MM.1S (cell line): ENCODE measurements at regions not wholly inside any gene's neighbourhood (a gene's known extent, or its start where the extent isn't known, plus 50 kb on each side); places are given as distances from the start of the nearest gene placed in this dataset.

ENCODE experiments used
- DNase-seq: peaks from one replicate; pipeline ENCODE4 v3.0.0-alpha.2; 2015
- H2AFZ ChIP-seq: fragments of 300-600 bp; sonication (generic); 2 replicates; pipeline ENCODE4 v1.6.0; 2016; ENCODE audit warnings: antibody characterized with exemption, low read length
- H3F3A ChIP-seq: fragments of 300-600 bp; sonication (generic); 2 replicates; pipeline ENCODE4 v1.6.1; 2016; ENCODE audit warnings: mild to moderate bottlenecking, antibody characterized with exemption, low read length, moderate library complexity, mixed read lengths; ENCODE audit not compliant: insufficient read depth
- H3K27ac ChIP-seq: fragments of 300-600 bp; sonication (generic); 2 replicates; pipeline ENCODE4 v1.5.1; 2016; ENCODE audit warnings: mild to moderate bottlenecking, low read length
- H3K27me3 ChIP-seq: fragments of 300-600 bp; sonication (generic); replicated peaks from 2 replicates; pipeline ENCODE4 v1.6.0; 2016; ENCODE audit warnings: low read length; ENCODE audit not compliant: insufficient read depth
- H3K36me3 ChIP-seq: fragments of 300-600 bp; sonication (generic); replicated peaks from 2 replicates; pipeline ENCODE4 v1.6.1; 2016; ENCODE audit warnings: mild to moderate bottlenecking, low read length, mixed read lengths; ENCODE audit not compliant: insufficient read depth
- H3K4me1 ChIP-seq: fragments of 300-600 bp; sonication (generic); 2 replicates; pipeline ENCODE4 v1.6.1; 2016; ENCODE audit warnings: low read length, mixed read lengths
- H3K4me2 ChIP-seq: fragments of 300-600 bp; sonication (generic); 2 replicates; pipeline ENCODE4 v1.6.0; 2016; ENCODE audit warnings: low read depth, low read length
- H3K4me3 ChIP-seq: fragments of 300-600 bp; sonication (generic); 2 replicates; pipeline ENCODE4 v1.5.1; 2016; ENCODE audit warnings: low read length, mixed read lengths
- H3K79me2 ChIP-seq: fragments of 300-600 bp; sonication (generic); 2 replicates; pipeline ENCODE4 v1.6.1; 2016; ENCODE audit warnings: mixed run types, low read length, mixed read lengths
- H3K9ac ChIP-seq: fragments of 300-600 bp; sonication (generic); 2 replicates; pipeline ENCODE4 v1.6.1; 2016; ENCODE audit warnings: low read length, mixed read lengths
- H3K9me2 ChIP-seq: fragments of 300-600 bp; sonication (generic); replicated peaks from 2 replicates; pipeline ENCODE4 v1.6.1; 2016; ENCODE audit warnings: mild to moderate bottlenecking, low read length, mixed read lengths; ENCODE audit not compliant: insufficient read depth
- H3K9me3 ChIP-seq: fragments of 300-600 bp; sonication (generic); replicated peaks from 2 replicates; pipeline ENCODE4 v1.6.1; 2016; ENCODE audit warnings: mild to moderate bottlenecking, low read length, mixed read lengths; ENCODE audit not compliant: insufficient read depth
- H4K20me1 ChIP-seq: fragments of 300-600 bp; sonication (generic); 2 replicates; pipeline ENCODE4 v1.6.1; 2016; ENCODE audit warnings: mild to moderate bottlenecking, low read length, moderate library complexity, mixed read lengths; ENCODE audit not compliant: insufficient read depth
- EZH2 ChIP-seq: fragments of 300-600 bp; sonication (generic); optimal IDR thresholded peaks from 2 replicates; pipeline ENCODE3; 2017; ENCODE audit warnings: low read depth, mild to moderate bottlenecking, antibody characterized with exemption, low read length, mixed read lengths
- EZH2phosphoT487 ChIP-seq: fragments of 300-600 bp; sonication (generic); IDR thresholded peaks from 2 replicates; pipeline ENCODE4 v1.6.1; 2018; ENCODE audit warnings: antibody characterized with exemption, low read length
- TF ChIP-seq, protein P1 (sequence below): fragments of 300-600 bp; sonication (generic); IDR thresholded peaks from 2 replicates; pipeline ENCODE4 v1.5.1; 2016; ENCODE audit warnings: antibody characterized with exemption, low read length, mixed read lengths

DNA sequence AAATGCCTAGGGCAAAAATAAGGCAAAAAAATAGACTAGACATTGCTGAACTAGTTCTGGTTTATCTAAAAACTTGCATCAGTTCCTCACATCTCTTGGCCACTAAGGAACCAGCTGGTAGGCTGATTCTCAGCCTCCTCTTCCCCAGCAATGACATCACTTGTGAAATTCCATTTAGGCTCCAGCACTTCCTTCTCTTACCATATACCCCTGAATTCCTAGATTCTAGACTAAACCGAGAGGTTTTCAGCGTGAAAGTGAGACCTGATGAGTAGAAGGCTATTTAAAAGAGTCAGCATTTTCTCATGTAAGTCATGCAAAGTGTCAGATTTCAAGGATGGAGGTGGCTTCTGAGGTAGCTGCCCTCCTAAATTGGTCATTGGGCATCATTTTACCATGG lies 247.1 kb upstream of the CDIN1 start:
- Histone ChIP-seq H3K9me2 (no peaks in the 10 kb centered on the region), H2AFZ (no peak overlapping the region), H3K79me2 (no peaks in the 10 kb centered on the region), H3K9ac (no peak overlapping the region), H4K20me1 (no peaks in the 10 kb centered on the region), H3K9me3 (no peaks in the 10 kb centered on the region), H3K27me3 (no peaks in the 10 kb centered on the region), H3K4me2 (no peak overlapping the region), H3F3A (no peaks in the 10 kb centered on the region), H3K4me3 (no peak overlapping the region), H3K27ac (no peak overlapping the region), H3K36me3 (no peaks in the 10 kb centered on the region), H3K4me1 (no peaks in the 10 kb centered on the region)
- TF ChIP-seq EZH2phosphoT487 (no peak), EZH2 (no peak)
- TF ChIP-seq, protein P1, sequence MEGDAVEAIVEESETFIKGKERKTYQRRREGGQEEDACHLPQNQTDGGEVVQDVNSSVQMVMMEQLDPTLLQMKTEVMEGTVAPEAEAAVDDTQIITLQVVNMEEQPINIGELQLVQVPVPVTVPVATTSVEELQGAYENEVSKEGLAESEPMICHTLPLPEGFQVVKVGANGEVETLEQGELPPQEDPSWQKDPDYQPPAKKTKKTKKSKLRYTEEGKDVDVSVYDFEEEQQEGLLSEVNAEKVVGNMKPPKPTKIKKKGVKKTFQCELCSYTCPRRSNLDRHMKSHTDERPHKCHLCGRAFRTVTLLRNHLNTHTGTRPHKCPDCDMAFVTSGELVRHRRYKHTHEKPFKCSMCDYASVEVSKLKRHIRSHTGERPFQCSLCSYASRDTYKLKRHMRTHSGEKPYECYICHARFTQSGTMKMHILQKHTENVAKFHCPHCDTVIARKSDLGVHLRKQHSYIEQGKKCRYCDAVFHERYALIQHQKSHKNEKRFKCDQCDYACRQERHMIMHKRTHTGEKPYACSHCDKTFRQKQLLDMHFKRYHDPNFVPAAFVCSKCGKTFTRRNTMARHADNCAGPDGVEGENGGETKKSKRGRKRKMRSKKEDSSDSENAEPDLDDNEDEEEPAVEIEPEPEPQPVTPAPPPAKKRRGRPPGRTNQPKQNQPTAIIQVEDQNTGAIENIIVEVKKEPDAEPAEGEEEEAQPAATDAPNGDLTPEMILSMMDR: no peak
- no peak for DNase-seq

DNA sequence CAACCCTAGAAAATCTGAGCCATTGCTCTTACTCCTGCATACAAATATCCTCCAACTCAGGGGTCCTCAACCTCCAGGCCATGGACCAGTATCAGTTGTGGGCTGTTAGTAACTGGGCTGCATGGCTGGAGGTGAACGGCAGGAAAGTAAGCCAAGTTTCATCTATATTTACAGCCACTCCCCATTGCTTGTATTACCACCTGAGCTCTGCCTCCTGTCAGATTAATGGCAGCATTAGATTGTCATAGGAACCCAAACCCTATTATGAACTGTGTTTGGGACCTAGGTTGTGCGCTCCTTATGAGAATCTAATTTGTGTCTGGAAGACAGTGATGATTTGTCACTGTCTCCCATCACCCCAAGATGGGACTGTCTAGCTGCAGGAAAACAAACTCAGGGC lies 246.5 kb upstream of the CDIN1 start:
- Histone ChIP-seq H2AFZ (no peak overlapping the region), H3K27me3 (no peaks in the 10 kb centered on the region), H3K27ac (no peak overlapping the region), H3K79me2 (no peaks in the 10 kb centered on the region), H3K4me2 (no peak overlapping the region), H3F3A (no peaks in the 10 kb centered on the region), H3K36me3 (no peaks in the 10 kb centered on the region), H3K9ac (no peak overlapping the region), H3K4me1 (no peaks in the 10 kb centered on the region), H3K4me3 (no peak overlapping the region), H3K9me3 (no peaks in the 10 kb centered on the region), H4K20me1 (no peaks in the 10 kb centered on the region), H3K9me2 (no peaks in the 10 kb centered on the region)
- TF ChIP-seq EZH2 (no peak), EZH2phosphoT487 (no peak)
- TF ChIP-seq, protein P1: no peak
- DNase-seq: no peak

DNA sequence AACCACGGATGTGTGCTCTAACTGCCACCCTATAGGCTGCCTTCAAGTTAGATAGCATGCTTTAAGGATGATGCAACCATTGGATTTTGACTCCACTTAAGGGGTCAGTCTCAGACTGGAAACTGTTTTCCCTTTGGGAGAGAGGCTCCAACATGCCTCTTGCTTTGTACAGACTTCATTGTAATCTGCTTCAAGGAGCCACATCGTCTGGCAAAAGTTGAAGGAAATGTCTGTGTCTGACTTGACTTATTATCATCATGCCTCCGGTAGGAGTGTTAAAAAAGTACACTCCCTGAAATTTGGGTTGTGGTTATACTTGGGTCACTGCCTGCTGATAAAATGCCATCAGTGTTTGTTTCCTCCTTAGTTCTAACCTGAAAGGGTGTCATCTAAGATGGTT lies 245.4 kb upstream of the CDIN1 start:
- Histone ChIP-seq H3K27me3 (no peaks in the 10 kb centered on the region), H3K4me1 (no peaks in the 10 kb centered on the region), H4K20me1 (no peaks in the 10 kb centered on the region), H2AFZ (no peak overlapping the region), H3F3A (no peaks in the 10 kb centered on the region), H3K4me3 (no peak overlapping the region), H3K9me3 (no peaks in the 10 kb centered on the region), H3K9me2 (no peaks in the 10 kb centered on the region), H3K27ac (no peak overlapping the region), H3K4me2 (no peak overlapping the region), H3K36me3 (no peaks in the 10 kb centered on the region), H3K79me2 (no peaks in the 10 kb centered on the region), H3K9ac (no peak overlapping the region)
- no peak for DNase-seq
- TF ChIP-seq EZH2phosphoT487: no peak
- no peak for TF ChIP-seq EZH2
- TF ChIP-seq, protein P1: no peak
